ENCODE measurements at regions not wholly inside any gene's neighbourhood (a gene's known extent, or its start where the extent isn't known, plus 50 kb on each side); places are given as distances from the start of the nearest gene placed in this dataset.

- no peak overlapping the region for H3K4me3 ChIP-seq (ENCODE audit: low read depth, low read length, poor library complexity, severe bottlenecking)
- H3K9me3 ChIP-seq (ENCODE audit: low read length), result no peaks in the 10 kb centered on the region
- no peaks in the 10 kb centered on the region for H3K9me2 ChIP-seq (ENCODE audit: insufficient read depth, low read length)
- peaks cover 6% of the 10 kb centered on the region for H3K4me1 ChIP-seq (ENCODE audit: insufficient read depth, low read length, poor library complexity, severe bottlenecking)
- ChIA-PET CTCF (ENCODE audit: unreplicated experiment) (no interaction called here), POLR2A (no interaction called here)
- H3K27ac ChIP-seq (ENCODE audit: low read depth, low read length, poor library complexity, severe bottlenecking), result no peak overlapping the region
- intact Hi-C loops (cut with micrococcal nuclease; ENCODE audit: unreplicated experiment), result no loop called here
- no peaks in the 10 kb centered on the region for H3K36me3 ChIP-seq (ENCODE audit: insufficient read depth, low read length)
- DNase-seq (ENCODE audit: low spot score), result no peak
- no peaks in the 10 kb centered on the region for H3K79me2 ChIP-seq (ENCODE audit: insufficient read depth, low read depth, low read length)
- TF ChIP-seq CTCF (conservative IDR thresholded peaks at IDR 0.05; ENCODE audit: low read length), result no peak
- TF ChIP-seq EZH2phosphoT487 (IDR thresholded peaks at IDR 0.05; ENCODE audit: borderline replicate concordance, low read depth, low read length), result no peak
- H3K4me2 ChIP-seq (ENCODE audit: low read length), result no peak overlapping the region
- H4K20me1 ChIP-seq (ENCODE audit: insufficient read depth, low read length), result no peaks in the 10 kb centered on the region
- BruUV-seq (replicated peaks), result no TSS peak
- no peak overlapping the region for H2AFZ ChIP-seq (ENCODE audit: low read length)
Measured at GRCh38 chr17:83154311-83155127, 75.1 kb downstream of the METRNL start.

- intact Hi-C loops (cut with micrococcal nuclease; ENCODE audit: unreplicated experiment), result no loop called here
- no peaks in the 10 kb centered on the region for H3K9me3 ChIP-seq (ENCODE audit: low read length)
- CTCF ChIA-PET (ENCODE audit: unreplicated experiment), result no interaction called here
- H3K4me2 ChIP-seq (ENCODE audit: low read length), result no peak overlapping the region
- H3K79me2 ChIP-seq (ENCODE audit: insufficient read depth, low read depth, low read length), result no peaks in the 10 kb centered on the region
- peaks cover 6% of the 10 kb centered on the region for H3K4me1 ChIP-seq (ENCODE audit: insufficient read depth, low read length, poor library complexity, severe bottlenecking)
- H3K4me3 ChIP-seq (ENCODE audit: low read depth, low read length, poor library complexity, severe bottlenecking), result no peak overlapping the region
- POLR2A ChIA-PET, result no interaction called here
- no peak for TF ChIP-seq CTCF (conservative IDR thresholded peaks at IDR 0.05; ENCODE audit: low read length)
- no peaks in the 10 kb centered on the region for H4K20me1 ChIP-seq (ENCODE audit: insufficient read depth, low read length)
- H3K36me3 ChIP-seq (ENCODE audit: insufficient read depth, low read length), result no peaks in the 10 kb centered on the region
- no peak overlapping the region for H2AFZ ChIP-seq (ENCODE audit: low read length)
- H3K9me2 ChIP-seq (ENCODE audit: insufficient read depth, low read length), result no peaks in the 10 kb centered on the region
- no peak overlapping the region for H3K27ac ChIP-seq (ENCODE audit: low read depth, low read length, poor library complexity, severe bottlenecking)
- BruUV-seq (replicated peaks), result no TSS peak
- no peak for DNase-seq (ENCODE audit: low spot score)
Measured at GRCh38 chr17:83155128-83156121, 76.0 kb downstream of the METRNL start.

Measured in OCI-LY7 (cell line).